ENCODE measurements at regions not wholly inside any gene's neighbourhood (a gene's known extent, or its start where the extent isn't known, plus 50 kb on each side); places are given as distances from the start of the nearest gene placed in this dataset.

- no peak for ATAC-seq
- DNase-seq (ENCODE audit: low read depth, low spot score): no peak
- no TSS peak for BruUV-seq (replicated peaks)
- H3K27ac ChIP-seq (ENCODE audit: low read length): no peak overlapping the region
- intact Hi-C loops (cut with micrococcal nuclease; ENCODE audit: unreplicated experiment): no loop called here
- no peaks in the 10 kb centered on the region for H3K27me3 ChIP-seq (ENCODE audit: control insufficient read depth, insufficient read depth, low read length)
- no peak overlapping the region for H3K4me3 ChIP-seq (ENCODE audit: low read depth in 2 of 2, low read length in 2 of 2)
- no peaks in the 10 kb centered on the region for H3K4me1 ChIP-seq (ENCODE audit: control insufficient read depth, insufficient read depth, low read length)
- in situ Hi-C loops (cut with HindIII; ENCODE audit: low pct_unique_long_range_greater_than_20kb, low sequenced_read_pairs): no loop called here
- TF ChIP-seq CTCF (IDR thresholded peaks at IDR 0.05) (no peak), REST (IDR thresholded peaks at IDR 0.05; ENCODE audit: insufficient read depth in 1 of 2, low read depth in 2 of 2, low read length in 1 of 2) (no peak), SIN3A (IDR thresholded peaks at IDR 0.05; ENCODE audit: borderline replicate concordance, insufficient read depth, low read depth, low read length) (no peak), TCF7L2 (IDR thresholded peaks at IDR 0.05; ENCODE audit: low read depth, low read length) (no peak), POLR2AphosphoS5 (IDR thresholded peaks at IDR 0.05; ENCODE audit: low read depth, low read length) (no peak)
- ChIA-PET POLR2A (no interaction called here), CTCF (no interaction called here)
- no peaks in the 10 kb centered on the region for H3K9me3 ChIP-seq (ENCODE audit: control insufficient read depth, insufficient read depth, low read depth, low read length)
- H3K36me3 ChIP-seq (ENCODE audit: control insufficient read depth, insufficient read depth, low read length): no peaks in the 10 kb centered on the region
Measured at GRCh38 chr18:46352520-46353250, 248.5 kb downstream of the HAUS1 start.

GRCh38 chr18:46353460-46353859 is 249.3 kb downstream of the HAUS1 start:
- Histone ChIP-seq H3K4me1 (ENCODE audit: control insufficient read depth, insufficient read depth, low read length) (no peaks in the 10 kb centered on the region), H3K36me3 (ENCODE audit: control insufficient read depth, insufficient read depth, low read length) (no peaks in the 10 kb centered on the region), H3K4me3 (ENCODE audit: low read depth in 2 of 2, low read length in 2 of 2) (no peak overlapping the region), H3K9me3 (ENCODE audit: control insufficient read depth, insufficient read depth, low read depth, low read length) (no peaks in the 10 kb centered on the region), H3K27me3 (ENCODE audit: control insufficient read depth, insufficient read depth, low read length) (no peaks in the 10 kb centered on the region), H3K27ac (ENCODE audit: low read length) (no peak overlapping the region)
- ChIA-PET CTCF (no interaction called here), POLR2A (no interaction called here)
- DNase-seq (ENCODE audit: low read depth, low spot score) (no peak), ATAC-seq (no peak)
- intact Hi-C loops (cut with micrococcal nuclease; ENCODE audit: unreplicated experiment): no loop called here
- in situ Hi-C loops (cut with HindIII; ENCODE audit: low pct_unique_long_range_greater_than_20kb, low sequenced_read_pairs): no loop called here
- TF ChIP-seq CTCF (IDR thresholded peaks at IDR 0.05) (no peak), POLR2AphosphoS5 (IDR thresholded peaks at IDR 0.05; ENCODE audit: low read depth, low read length) (no peak), REST (IDR thresholded peaks at IDR 0.05; ENCODE audit: insufficient read depth in 1 of 2, low read depth in 2 of 2, low read length in 1 of 2) (no peak), TCF7L2 (IDR thresholded peaks at IDR 0.05; ENCODE audit: low read depth, low read length) (no peak), SIN3A (IDR thresholded peaks at IDR 0.05; ENCODE audit: borderline replicate concordance, insufficient read depth, low read depth, low read length) (no peak)
- no TSS peak for BruUV-seq (replicated peaks)

Data from Panc1 (cell line).